ENCODE measurements at regions not wholly inside any gene's neighbourhood (a gene's known extent, or its start where the extent isn't known, plus 50 kb on each side); places are given as distances from the start of the nearest gene placed in this dataset.

DNA sequence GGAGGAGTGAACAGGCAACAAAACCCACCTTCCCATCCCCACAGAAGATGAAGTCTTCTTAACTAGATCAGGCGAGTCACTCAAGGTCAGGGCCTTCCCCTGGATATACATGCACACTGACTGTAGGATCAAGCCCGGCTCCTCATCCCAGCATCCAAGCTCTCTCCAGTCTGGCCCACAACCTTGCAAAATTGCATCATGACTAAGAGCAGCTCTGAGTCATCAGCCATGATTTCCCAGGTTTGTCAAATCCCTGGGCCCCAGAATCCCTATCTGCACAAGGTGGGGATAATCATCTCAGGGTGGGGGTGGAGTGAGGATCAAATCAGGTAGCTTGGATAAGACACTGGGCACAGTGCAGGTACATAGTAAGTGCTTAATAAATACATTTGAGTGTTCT lies 199.3 kb upstream of the GRIK3 start (continued):
- TF ChIP-seq, protein P1, sequence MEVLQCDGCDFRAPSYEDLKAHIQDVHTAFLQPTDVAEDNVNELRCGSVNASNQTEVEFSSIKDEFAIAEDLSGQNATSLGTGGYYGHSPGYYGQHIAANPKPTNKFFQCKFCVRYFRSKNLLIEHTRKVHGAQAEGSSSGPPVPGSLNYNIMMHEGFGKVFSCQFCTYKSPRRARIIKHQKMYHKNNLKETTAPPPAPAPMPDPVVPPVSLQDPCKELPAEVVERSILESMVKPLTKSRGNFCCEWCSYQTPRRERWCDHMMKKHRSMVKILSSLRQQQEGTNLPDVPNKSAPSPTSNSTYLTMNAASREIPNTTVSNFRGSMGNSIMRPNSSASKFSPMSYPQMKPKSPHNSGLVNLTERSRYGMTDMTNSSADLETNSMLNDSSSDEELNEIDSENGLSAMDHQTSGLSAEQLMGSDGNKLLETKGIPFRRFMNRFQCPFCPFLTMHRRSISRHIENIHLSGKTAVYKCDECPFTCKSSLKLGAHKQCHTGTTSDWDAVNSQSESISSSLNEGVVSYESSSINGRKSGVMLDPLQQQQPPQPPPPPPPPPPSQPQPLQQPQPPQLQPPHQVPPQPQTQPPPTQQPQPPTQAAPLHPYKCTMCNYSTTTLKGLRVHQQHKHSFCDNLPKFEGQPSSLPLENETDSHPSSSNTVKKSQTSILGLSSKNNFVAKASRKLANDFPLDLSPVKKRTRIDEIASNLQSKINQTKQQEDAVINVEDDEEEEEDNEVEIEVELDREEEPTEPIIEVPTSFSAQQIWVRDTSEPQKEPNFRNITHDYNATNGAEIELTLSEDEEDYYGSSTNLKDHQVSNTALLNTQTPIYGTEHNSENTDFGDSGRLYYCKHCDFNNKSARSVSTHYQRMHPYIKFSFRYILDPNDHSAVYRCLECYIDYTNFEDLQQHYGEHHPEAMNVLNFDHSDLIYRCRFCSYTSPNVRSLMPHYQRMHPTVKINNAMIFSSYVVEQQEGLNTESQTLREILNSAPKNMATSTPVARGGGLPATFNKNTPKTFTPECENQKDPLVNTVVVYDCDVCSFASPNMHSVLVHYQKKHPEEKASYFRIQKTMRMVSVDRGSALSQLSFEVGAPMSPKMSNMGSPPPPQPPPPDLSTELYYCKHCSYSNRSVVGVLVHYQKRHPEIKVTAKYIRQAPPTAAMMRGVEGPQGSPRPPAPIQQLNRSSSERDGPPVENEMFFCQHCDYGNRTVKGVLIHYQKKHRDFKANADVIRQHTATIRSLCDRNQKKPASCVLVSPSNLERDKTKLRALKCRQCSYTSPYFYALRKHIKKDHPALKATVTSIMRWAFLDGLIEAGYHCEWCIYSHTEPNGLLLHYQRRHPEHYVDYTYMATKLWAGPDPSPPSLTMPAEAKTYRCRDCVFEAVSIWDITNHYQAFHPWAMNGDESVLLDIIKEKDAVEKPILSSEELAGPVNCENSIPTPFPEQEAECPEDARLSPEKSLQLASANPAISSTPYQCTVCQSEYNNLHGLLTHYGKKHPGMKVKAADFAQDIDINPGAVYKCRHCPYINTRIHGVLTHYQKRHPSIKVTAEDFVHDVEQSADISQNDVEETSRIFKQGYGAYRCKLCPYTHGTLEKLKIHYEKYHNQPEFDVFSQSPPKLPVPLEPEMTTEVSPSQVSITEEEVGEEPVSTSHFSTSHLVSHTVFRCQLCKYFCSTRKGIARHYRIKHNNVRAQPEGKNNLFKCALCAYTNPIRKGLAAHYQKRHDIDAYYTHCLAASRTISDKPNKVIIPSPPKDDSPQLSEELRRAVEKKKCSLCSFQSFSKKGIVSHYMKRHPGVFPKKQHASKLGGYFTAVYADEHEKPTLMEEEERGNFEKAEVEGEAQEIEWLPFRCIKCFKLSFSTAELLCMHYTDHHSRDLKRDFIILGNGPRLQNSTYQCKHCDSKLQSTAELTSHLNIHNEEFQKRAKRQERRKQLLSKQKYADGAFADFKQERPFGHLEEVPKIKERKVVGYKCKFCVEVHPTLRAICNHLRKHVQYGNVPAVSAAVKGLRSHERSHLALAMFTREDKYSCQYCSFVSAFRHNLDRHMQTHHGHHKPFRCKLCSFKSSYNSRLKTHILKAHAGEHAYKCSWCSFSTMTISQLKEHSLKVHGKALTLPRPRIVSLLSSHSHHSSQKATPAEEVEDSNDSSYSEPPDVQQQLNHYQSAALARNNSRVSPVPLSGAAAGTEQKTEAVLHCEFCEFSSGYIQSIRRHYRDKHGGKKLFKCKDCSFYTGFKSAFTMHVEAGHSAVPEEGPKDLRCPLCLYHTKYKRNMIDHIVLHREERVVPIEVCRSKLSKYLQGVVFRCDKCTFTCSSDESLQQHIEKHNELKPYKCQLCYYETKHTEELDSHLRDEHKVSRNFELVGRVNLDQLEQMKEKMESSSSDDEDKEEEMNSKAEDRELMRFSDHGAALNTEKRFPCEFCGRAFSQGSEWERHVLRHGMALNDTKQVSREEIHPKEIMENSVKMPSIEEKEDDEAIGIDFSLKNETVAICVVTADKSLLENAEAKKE (CRISPR knock-in tag; IDR thresholded peaks at IDR 0.05): no peak
- TF ChIP-seq POLR2AphosphoS5 (IDR thresholded peaks at IDR 0.05; ENCODE audit: low read depth) (no peak), ZNF114 (CRISPR knock-in tag; IDR thresholded peaks at IDR 0.05) (no peak), EZH2 (IDR thresholded peaks at IDR 0.05; ENCODE audit: low read depth, unreplicated experiment) (no peak), CREB1 (CRISPR knock-in tag; IDR thresholded peaks at IDR 0.05; ENCODE audit: low read depth) (no peak)
- TF ChIP-seq, protein P2, sequence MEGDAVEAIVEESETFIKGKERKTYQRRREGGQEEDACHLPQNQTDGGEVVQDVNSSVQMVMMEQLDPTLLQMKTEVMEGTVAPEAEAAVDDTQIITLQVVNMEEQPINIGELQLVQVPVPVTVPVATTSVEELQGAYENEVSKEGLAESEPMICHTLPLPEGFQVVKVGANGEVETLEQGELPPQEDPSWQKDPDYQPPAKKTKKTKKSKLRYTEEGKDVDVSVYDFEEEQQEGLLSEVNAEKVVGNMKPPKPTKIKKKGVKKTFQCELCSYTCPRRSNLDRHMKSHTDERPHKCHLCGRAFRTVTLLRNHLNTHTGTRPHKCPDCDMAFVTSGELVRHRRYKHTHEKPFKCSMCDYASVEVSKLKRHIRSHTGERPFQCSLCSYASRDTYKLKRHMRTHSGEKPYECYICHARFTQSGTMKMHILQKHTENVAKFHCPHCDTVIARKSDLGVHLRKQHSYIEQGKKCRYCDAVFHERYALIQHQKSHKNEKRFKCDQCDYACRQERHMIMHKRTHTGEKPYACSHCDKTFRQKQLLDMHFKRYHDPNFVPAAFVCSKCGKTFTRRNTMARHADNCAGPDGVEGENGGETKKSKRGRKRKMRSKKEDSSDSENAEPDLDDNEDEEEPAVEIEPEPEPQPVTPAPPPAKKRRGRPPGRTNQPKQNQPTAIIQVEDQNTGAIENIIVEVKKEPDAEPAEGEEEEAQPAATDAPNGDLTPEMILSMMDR (conservative IDR thresholded peaks at IDR 0.05; ENCODE audit: low read depth in 2 of 2): no peak

DNA sequence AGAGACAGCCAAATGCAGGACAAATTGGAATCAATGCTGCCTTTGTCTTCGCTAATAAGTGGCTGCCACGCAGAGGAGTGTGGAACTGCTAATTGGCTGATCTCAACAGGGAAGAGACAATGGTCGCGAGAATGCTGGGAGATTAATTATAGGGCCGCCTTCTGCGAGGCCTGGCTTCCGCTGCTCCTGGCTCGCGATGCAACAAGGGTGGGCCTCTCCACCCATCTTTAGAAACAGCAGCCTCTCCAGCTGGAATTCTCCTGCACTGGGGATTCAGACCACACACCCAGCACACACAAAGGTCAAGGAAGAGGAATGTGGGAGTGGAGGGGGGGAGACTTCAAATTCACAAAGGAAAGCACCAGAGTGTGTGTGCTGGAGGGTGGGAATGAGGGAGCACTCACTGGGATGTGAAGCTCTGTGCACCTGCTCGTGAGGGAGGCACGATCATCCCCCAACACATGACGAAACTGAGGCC lies 200.7 kb upstream of the GRIK3 start:
- no peaks in the 10 kb centered on the region for H4K20me1 ChIP-seq (replicated peaks; ENCODE audit: insufficient read depth)
- TF ChIP-seq, protein P3, sequence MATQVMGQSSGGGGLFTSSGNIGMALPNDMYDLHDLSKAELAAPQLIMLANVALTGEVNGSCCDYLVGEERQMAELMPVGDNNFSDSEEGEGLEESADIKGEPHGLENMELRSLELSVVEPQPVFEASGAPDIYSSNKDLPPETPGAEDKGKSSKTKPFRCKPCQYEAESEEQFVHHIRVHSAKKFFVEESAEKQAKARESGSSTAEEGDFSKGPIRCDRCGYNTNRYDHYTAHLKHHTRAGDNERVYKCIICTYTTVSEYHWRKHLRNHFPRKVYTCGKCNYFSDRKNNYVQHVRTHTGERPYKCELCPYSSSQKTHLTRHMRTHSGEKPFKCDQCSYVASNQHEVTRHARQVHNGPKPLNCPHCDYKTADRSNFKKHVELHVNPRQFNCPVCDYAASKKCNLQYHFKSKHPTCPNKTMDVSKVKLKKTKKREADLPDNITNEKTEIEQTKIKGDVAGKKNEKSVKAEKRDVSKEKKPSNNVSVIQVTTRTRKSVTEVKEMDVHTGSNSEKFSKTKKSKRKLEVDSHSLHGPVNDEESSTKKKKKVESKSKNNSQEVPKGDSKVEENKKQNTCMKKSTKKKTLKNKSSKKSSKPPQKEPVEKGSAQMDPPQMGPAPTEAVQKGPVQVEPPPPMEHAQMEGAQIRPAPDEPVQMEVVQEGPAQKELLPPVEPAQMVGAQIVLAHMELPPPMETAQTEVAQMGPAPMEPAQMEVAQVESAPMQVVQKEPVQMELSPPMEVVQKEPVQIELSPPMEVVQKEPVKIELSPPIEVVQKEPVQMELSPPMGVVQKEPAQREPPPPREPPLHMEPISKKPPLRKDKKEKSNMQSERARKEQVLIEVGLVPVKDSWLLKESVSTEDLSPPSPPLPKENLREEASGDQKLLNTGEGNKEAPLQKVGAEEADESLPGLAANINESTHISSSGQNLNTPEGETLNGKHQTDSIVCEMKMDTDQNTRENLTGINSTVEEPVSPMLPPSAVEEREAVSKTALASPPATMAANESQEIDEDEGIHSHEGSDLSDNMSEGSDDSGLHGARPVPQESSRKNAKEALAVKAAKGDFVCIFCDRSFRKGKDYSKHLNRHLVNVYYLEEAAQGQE (IDR thresholded peaks at IDR 0.05; ENCODE audit: unreplicated experiment): peak; percentile 5
- no peak for TF ChIP-seq EZH2phosphoT487 (IDR thresholded peaks at IDR 0.05; ENCODE audit: unreplicated experiment)
- Mint-ChIP-seq H3K36me3 (ENCODE audit: low read depth) (no peaks in the 10 kb centered on the region), H3K9me3 (no peaks in the 10 kb centered on the region), H3K27ac (no peak overlapping the region), H3K4me1 (peaks cover 42% of the 10 kb centered on the region), H3K27me3 (ENCODE audit: insufficient read depth, low read depth, poor library complexity) (peaks cover 13% of the 10 kb centered on the region), H3K4me3 (peak overlapping the region; percentile 31; the same call in 2 of the 3 replicates)
- no peak overlapping the region for H3K4me3 ChIP-seq
- ATAC-seq: peak; percentile 84
- no peaks in the 10 kb centered on the region for H3F3A ChIP-seq (replicated peaks; ENCODE audit: low read depth)
- H3K4me1 ChIP-seq (ENCODE audit: insufficient read depth): peaks cover 40% of the 10 kb centered on the region
- peak; percentile 78 for DNase-seq (ENCODE audit: low spot score)
- no peaks in the 10 kb centered on the region for H3K36me3 ChIP-seq (ENCODE audit: insufficient read depth)
- H3K9me2 ChIP-seq (ENCODE audit: insufficient read depth): no peaks in the 10 kb centered on the region
- H2AFZ ChIP-seq: peak overlapping the region; percentile 15
- H3K79me2 ChIP-seq (replicated peaks; ENCODE audit: insufficient read depth): no peaks in the 10 kb centered on the region
- H3K27me3 ChIP-seq (ENCODE audit: insufficient read depth): no peaks in the 10 kb centered on the region
- H3K4me2 ChIP-seq: peak overlapping the region; percentile 53; the same call in 1 of the 2 replicates
- peak overlapping the region; percentile 79 for H3K27ac ChIP-seq (ENCODE audit: low read depth)
